Fibroblast of skin of scalp (primary cell): ENCODE measurements at regions not wholly inside any gene's neighbourhood (a gene's known extent, or its start where the extent isn't known, plus 50 kb on each side); places are given as distances from the start of the nearest gene placed in this dataset.

Experiments
- DNase-seq: peaks from one replicate; pipeline ENCODE4 v3.0.0-alpha.2; 2013

DNA sequence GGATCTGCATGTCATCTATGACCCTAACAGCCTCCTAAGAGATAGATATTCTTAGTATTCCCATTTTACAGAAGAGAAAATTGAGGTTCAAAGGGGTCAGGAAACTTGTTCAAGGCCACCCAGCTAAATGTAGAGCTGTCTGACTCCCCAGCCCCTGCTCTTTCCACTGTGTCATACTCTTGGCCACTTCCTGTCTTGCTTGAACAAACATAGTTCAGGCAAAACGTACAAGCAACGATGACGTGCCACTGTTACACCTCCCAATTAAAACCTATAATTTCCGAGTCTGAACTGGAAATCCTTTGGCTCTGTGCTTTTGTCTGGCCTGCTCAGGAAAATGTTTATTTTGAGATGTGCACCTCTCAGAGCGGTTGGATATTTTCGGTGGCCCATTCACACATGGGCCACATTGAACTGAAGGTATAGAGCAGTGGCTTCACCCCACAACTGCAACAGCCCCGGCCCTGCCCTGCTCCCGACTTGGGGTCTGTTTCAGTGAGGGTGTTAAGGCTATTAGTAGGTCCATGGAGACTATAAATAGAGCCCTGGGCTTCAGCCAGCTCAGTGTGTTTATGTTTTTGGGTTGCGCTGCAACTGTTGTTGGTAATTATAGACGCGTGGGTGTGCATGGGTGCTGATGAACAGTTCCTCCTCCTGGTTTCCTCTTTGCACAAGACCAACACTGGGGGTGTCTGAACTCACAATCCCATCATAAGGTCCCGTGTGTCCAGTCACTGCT is 172.3 kb upstream of the ADO start:
- DNase-seq: no peak

DNA sequence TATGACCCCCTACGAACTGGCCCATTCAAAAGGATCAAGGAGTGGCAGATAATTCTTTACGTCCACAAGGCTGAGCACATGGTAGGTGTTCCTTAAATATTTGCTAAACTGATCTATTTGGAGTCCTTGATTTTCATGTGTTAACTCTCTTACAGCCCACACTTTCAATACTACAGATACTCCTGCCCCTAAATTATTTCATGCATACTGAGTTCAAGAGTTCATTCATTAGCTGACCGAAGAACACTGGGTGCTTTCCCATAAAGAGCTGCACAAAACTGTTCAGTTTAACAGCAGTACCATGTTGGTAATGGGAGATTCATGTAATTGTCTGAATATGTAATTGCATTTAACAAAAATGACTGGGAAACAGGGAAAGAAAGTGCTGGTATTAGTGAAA is 170.5 kb upstream of the ADO start:
- no peak for DNase-seq

DNA sequence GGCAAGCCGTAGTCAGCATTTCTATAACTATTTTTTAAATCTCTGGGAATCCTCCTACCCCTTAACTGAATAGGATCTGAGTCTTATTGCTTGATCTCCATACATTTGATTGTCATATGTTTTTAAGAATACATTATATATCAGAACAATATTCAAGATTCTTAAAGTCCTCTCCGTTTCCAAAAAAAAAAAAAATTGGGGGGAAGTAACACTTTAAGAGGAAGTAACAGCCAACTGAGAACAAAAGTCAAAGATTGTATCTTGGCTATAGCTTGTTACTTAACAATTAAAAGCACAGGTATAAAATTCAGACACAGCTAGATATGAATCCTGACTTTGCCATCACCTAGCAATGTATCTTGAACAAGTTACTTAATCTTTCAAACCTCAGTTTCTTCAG is 169.9 kb upstream of the ADO start:
- DNase-seq: no peak

DNA sequence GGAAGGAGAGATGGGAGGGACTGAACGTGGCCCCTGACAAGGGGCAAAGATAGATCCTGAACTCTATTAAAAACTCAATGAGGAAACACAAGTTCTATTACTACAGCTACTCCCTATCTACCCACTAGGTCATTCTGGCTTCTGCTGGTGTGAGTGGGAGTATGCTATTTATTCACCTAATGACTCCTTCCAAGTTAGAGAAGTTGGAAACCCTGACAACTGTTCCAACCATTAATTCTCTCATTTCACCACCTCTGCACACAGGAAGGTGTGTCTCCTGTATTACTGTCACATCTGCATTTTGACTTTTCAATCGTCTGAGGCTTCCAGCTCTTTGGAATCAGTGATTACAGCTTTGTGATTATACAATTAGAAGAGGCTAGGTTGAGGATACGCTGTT is 169.4 kb upstream of the ADO start:
- no peak for DNase-seq

DNA sequence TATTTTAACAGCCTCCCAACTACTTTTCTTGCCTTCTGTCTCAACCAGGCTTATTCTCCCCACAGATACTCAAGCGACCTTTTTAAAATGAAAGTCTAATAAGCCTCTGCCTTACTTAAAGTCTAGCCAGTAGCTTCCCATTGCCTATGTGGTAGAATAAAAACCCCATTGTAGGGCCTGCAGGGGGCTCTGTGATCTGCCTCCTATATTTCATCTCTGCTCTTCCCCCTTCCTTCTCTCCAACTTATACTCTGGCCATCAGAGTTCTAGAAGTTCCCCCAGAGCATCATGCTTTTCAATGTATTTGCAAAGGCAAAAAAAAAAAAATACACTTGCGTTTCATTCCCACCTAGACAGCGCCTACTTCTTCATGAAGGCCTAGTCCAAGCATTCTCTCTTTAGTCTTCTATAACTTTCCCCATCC is 167.7 kb upstream of the ADO start:
- no peak for DNase-seq

DNA sequence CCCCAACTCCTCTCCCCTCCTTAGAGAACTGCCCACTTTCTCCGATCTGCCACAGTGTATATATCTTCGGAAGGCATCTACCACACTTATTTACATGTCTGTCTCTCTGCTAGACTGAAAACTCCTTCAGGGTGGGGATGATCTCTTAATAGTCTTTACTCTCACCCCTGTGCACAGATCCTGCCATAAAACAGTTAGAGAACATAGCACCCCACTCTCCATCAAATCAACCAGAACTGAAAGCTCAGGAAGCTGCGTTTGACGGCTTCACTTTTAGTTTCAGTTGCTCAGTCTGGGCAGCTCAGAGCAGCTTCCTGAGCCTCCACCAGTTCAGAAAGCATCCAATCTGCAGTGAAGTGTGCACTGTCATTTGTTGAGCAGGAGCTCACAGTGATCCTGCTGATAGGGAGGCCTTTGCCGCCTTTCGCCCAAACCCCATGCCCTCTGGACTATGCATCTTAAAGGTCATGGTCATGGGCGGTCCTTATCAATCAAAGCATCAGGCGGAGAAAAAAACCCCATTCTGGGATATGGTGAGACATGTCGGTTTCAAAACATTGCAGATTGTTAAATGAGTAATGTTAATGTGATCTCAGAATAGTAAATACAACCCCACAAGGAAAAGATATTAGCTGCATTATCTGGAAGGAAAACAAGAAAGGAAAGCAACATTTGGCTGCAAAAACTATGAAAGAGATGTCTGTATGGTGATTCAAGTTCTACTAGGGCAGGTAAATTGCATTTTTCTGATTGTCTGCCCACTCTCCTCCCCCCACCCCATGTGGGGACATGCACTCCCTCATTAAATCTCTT is 167.1 kb upstream of the ADO start:
- DNase-seq: no peak

DNA sequence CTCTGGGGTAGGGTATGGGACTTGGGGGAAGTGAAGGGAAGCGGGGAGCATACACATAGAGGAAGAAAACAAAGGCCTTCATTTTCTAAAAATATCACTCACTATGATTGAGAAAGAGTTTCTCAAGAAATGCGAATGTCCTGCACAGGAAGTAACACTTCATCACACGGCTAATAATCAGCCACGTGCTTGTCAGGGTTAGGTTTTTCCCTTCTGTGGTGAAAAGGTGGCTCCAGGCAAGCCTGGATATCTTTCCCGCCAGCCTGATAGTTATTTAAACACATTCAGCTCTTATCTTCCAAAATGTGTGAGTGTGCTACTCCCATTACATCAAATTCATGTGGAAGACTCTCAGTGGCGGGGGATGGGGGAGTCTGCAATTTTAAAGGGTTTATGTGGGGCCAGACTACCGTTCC is 166.4 kb upstream of the ADO start:
- DNase-seq: no peak

DNA sequence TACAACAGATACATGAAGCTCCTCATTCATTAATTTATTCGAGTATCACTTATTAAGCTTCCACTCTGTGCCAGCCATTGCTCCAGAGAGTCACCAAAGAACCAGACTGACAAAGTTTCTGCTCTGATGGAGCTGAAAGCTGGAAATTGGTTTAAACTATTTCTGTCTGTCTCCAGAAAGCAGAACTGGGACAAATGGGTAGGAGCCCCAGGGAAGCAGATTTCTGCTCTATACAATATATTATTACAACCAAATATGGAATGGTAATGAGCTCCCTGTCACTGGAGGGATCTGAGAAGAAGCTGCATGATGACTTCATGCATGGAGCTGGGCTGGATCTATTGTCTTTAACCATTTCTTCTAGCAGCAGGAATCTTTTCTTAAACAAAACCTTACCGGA is 165.4 kb upstream of the ADO start:
- DNase-seq: no peak

DNA sequence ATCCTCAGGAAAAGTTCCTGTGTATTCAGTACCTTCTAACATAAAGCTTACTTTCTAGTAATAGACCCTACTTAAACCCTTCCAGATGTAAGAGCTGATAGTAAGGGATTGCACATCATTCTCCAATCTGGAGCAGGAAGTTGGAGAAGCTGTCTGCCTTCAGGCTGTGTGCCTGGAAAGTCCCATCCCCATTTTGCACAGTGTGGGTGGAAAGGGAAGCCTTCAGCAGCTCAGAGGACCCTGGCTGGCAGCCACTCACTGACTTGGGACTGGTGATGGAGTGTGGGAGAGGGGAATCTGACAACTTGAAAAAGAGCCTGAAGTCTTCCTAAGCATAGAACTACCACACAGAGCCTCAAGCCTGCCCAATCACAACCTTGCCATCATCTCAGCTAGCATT is 164.1 kb upstream of the ADO start:
- no peak for DNase-seq

DNA sequence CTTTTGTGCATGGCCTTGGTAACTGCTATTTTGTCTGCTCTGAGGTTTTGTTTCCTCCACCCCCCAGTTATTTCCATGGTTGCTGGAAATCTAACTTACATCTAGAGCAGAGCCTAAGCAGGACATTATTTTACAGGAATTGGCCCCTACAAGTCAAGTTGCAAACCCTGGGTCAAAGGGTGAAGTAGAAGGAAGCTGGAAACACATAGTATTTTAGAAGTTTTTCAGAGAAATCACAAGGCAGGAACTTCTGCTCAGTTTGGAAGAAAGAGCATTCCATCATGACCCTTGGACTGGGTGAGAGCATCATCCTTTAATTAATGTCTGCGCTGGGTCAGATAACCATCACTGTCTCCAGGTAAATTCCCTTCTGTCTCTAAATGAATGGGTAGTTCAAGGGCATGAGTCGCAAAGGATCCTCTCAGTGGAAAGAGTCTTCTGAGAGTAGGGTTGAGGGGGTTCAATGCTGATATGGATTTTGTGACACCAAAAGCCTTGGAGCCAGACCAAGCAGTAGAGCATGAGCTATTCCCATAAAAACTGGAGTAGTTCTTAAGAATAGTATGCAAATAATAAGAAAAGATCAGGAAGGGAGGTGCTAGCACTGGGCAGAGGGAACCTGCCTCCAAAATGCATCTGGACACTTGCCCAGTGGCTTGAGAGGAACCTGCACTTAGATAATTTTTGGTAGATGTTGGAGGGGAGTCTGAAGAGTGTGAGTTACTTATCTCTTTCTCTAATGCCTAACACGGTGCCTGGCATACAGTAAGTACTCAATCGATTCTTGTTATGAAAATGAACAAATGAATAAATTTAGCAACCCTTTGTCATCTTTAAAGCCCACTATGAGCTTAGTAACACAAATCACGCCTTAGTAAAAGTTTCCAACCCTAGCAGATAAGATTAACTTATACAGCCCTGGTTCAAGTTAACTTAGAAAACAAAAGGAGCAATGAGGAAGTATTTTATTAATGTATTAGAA is 160.6 kb upstream of the ADO start:
- no peak for DNase-seq

DNA sequence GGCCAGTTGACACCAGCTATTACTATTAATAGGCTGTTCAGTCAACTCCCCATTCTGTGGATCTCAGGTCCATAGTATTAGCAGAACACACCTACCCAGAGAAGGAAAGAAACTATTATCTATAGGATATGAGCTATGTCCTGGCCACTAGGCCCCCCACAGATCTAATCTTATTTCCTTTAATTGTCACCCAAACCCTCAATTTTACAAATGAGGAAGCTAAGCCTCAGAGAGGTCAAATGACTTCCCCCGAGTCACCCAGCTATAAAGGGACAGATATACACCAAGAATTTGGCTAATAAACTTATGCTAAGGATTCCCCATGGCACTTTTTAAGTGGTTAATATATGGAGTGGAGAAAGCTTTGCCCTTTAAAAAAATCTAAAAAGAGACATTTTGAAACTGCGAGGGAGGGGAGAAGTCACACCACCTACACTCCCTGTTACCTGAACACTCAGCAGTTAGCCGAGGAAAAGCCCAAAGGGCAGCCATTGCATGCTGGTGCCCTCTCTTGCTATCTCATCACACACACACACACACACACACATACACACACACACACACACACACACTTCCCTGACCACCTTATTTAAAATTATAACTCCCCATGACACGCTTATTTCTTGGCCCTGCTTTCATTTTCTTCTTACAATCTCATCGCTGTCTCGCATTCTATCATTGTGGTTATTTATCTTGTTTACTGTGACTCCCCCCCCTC is 157.0 kb upstream of the ADO start:
- DNase-seq: no peak

DNA sequence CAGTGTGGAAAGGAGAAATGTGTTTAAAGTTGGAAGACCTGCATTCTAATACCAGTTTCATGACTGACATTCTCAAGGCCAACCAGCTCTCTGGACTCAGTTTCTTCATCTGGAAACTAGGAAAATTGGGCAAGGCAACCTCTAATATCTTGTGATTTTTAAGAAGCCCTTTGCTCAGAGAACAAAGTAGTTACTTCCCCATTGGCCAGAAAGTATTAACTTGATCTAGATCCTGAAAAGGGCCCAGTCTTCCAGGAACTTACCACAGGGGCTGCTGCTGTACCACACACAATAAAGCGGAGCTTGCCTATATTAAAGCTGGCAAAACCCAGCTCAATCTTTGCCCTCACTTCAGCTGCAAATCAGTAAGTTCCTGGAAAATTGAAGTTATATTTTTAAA is 155.6 kb upstream of the ADO start:
- no peak for DNase-seq

DNA sequence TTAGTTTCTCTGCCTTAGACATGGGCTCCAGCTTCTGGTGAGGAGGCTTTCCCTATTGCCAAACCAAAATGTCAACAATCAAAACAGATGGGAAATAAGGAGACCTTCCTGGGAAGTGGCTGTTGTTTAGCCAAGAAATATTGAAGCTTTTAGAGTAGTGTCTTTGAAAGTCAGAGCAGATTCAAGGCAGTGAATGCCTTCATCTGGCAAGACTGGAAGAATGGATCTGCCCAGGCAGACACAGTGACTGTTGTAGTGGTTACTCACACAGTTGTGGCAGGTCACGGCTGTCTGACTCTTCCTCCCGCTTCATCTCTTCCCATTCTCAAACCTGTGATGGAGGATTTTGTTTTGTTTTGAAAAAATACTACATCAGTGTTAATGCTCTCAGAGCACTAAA is 154.1 kb upstream of the ADO start:
- DNase-seq: no peak

DNA sequence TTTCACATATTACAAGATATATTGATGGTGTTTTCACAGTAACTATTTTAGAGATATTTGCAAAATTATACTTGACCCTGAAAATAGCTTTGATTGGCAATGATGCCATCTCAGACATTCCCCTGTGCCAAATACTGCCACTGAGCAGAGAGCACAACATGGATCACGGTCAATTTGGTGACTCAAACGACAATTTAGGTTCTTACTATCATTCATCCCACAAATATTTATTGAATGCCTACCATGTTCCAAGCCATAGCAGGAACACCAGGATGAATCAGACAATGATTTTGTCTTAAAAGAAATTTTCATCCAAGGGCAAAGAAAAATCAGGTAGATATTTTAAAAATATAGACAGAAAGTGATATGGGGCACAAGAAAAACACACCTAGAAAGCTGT is 153.2 kb upstream of the ADO start:
- peak; percentile 54 for DNase-seq

DNA sequence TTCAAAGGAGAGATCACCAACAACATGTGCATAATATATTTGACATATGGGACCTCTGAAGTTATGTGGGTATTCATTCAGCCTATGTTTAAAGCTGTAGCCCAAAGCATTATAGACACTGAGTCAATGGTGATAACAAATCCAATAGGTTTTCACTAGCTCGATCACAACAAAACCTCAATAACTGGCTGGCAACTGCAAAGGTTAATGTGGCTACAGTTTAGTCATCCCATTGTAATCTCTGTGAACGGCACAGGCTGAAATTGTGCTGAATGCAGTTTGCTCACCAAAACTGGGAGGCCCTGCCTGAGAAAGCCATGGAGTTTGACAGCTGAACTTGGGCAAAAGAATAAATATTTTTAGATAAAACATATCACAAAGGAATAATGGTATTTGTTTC is 152.4 kb upstream of the ADO start:
- peak; percentile 27 for DNase-seq

DNA sequence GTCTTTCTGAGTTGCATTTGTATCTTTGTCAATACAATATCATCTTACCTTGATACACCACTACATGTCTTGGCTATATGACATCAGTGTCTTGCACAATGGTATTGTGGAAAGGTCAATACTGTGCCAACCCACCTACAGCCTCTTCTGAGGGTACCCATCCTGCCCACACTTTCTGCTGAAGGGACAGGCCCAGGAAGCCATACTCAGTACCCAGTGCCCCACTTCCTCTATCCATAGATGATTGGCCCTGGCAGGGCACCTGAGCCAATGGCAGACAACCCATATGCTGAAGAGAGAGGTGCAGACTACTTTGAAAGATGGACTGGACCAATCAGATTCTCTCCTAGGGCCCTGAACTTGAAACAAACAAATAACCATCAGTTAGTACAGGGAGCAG is 152.0 kb upstream of the ADO start:
- DNase-seq: no peak

DNA sequence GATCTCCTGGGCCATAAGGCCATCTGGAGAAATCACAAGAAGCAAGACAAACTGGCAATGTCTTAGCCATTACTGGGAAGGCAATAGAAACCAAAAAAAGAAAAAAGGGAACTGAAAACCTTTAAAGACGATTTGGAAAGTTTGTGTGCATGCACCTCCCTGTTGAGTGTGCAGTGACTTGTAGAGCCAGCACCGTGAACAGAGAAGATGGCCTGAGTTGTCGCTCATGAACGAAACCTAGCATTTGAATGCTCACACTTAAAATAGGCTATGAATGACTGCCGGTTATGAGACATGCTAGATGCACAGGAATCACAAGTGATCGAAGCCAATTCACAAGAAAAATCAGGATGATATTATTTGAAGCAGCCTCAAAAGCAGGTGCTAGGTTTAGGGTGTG is 151.3 kb upstream of the ADO start:
- no peak for DNase-seq

DNA sequence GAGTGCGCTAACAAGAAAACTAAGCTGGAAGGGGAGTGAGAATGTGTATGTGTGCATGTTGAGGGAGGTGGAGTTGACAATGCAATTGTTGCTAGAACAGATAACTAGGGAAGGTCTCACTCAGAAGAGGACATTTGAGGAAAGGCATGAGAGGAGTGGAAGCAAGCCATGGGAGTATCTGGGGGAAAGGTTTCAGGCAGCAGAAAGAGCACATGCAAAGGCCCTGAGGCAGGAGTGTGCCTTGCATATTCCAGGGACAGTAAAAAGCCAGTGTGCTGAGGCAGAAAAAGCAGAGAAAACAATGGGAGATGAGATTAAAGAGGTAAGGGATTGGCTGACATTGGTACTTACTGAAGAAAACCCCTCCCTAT is 149.6 kb upstream of the ADO start:
- DNase-seq: no peak

DNA sequence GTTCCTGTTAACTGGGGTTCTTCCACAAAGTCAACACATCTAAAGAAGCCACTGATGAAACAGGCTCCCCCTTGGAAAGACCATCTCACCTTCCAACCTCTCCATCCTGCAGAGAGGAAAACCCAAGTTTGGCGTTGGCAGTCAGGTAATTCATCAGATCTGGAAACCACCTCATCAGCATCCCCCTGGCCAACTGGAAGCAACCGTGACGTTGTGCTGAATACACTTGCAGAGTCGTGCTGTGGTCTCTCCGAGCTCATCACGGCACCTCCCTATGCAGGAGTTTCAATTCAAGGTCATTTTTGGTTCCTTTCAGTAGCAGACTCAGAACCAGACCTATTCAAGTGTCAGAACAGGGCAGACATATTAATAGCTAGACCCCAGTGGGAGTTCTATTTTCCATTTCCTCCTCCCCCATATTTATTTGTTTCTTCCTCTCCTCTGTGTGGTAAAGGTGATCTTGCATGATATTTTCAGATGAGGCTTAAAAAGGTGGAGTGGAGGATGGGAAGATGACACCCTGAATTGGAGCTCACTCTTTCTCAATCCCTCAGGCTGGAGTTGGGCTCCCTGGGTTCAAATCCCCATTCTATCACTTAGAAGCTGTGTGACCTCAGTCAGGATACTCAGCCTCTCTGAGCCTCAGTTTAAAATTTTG is 149.1 kb upstream of the ADO start:
- DNase-seq: no peak

DNA sequence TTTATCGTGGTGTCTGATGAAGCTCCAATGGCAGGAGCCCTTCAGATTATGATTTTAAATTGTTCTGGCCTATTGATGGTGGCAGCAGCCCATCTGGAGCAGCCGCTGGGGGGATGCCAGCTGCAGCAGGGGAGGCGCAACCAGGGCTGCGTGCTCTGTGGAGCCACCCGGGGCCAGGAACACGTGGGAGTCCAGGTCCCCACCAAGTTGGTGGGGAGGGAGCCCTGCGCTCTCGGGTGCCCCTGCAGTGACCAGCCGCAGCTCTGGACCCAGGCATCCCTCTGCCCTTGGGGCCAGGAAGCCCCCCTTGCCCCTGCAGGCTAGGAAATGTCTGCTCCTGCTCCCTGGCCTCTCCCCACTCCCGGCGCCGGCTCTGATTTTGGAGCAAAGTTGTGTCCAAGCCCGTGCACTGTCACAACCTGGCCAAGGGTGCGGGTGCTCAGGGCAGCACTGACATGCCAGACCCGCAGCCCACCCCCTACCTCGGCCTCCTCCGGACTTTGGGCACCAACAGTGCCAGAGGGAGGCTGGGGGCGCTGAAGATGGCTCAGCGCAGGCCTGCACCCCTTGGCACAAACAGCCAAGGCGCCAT is 147.2 kb upstream of the ADO start:
- no peak for DNase-seq

DNA sequence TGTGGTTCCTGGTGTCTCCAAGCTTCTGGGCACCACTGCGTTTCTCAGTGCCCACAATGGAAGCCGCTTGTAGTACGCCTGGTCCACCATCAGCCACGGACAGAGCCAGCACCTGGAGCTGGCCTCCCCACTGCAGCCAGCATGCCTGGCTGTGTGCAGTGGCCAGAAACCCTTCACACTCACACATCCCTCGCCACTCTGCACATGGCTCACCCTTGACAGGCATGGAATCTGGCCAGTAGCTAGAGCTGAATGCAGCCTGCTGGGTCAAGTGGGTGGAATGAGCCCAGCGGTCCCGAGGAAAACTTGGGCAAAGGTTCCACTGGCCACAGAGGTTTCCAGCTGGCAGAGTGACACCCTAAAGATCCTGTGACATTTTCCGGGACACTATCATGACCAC is 146.0 kb upstream of the ADO start:
- no peak for DNase-seq

DNA sequence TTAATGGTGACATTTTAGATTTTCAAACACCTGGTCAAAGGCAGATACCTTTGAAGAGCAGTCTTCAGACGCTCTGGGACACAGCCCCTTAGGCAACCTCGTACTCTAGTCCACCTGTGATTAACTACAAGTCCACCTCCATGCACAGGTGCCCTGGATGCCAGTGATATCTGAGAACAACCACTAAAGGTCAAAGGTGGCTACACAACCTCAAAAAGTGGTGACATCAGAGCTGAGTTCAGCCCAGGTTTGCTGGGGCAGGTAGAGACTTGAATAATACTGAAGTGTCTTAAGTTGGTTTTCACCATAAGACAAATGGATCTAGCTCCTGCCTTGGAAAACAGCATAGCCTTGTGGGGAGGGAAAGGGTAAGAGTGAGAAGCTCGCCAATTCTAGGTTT is 143.4 kb upstream of the ADO start:
- no peak for DNase-seq
